ENCODE measurements at regions not wholly inside any gene's neighbourhood (a gene's known extent, or its start where the extent isn't known, plus 50 kb on each side); places are given as distances from the start of the nearest gene placed in this dataset.

GRCh38 chr10:123485341-123485960 is 180.7 kb upstream of the GPR26 start:
- H3K27ac ChIP-seq (replicated peaks) = no peak overlapping the region
- peak in 1 of 2 experiments; percentile 24 for DNase-seq (ENCODE audit: low read depth in 1 of 2, low spot score in 1 of 2)
- peaks cover 3% of the 10 kb centered on the region for H3K27me3 ChIP-seq (ENCODE audit: insufficient read depth, poor library complexity, severe bottlenecking)
- no peak overlapping the region for H3K4me3 ChIP-seq (replicated peaks; ENCODE audit: insufficient read depth, low read length)
- TF ChIP-seq, protein P1, sequence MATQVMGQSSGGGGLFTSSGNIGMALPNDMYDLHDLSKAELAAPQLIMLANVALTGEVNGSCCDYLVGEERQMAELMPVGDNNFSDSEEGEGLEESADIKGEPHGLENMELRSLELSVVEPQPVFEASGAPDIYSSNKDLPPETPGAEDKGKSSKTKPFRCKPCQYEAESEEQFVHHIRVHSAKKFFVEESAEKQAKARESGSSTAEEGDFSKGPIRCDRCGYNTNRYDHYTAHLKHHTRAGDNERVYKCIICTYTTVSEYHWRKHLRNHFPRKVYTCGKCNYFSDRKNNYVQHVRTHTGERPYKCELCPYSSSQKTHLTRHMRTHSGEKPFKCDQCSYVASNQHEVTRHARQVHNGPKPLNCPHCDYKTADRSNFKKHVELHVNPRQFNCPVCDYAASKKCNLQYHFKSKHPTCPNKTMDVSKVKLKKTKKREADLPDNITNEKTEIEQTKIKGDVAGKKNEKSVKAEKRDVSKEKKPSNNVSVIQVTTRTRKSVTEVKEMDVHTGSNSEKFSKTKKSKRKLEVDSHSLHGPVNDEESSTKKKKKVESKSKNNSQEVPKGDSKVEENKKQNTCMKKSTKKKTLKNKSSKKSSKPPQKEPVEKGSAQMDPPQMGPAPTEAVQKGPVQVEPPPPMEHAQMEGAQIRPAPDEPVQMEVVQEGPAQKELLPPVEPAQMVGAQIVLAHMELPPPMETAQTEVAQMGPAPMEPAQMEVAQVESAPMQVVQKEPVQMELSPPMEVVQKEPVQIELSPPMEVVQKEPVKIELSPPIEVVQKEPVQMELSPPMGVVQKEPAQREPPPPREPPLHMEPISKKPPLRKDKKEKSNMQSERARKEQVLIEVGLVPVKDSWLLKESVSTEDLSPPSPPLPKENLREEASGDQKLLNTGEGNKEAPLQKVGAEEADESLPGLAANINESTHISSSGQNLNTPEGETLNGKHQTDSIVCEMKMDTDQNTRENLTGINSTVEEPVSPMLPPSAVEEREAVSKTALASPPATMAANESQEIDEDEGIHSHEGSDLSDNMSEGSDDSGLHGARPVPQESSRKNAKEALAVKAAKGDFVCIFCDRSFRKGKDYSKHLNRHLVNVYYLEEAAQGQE (IDR thresholded peaks at IDR 0.05; ENCODE audit: insufficient replicate concordance, low read depth) = no peak
- TF ChIP-seq SPI1 (IDR thresholded peaks at IDR 0.05; ENCODE audit: borderline replicate concordance, low read depth) (no peak), CTCF (IDR thresholded peaks at IDR 0.05; ENCODE audit: insufficient read depth, low read length) (no peak), POLR2AphosphoS5 (IDR thresholded peaks at IDR 0.05; ENCODE audit: low read depth) (no peak), GABPA (IDR thresholded peaks at IDR 0.05; ENCODE audit: low read depth) (no peak)

DNA sequence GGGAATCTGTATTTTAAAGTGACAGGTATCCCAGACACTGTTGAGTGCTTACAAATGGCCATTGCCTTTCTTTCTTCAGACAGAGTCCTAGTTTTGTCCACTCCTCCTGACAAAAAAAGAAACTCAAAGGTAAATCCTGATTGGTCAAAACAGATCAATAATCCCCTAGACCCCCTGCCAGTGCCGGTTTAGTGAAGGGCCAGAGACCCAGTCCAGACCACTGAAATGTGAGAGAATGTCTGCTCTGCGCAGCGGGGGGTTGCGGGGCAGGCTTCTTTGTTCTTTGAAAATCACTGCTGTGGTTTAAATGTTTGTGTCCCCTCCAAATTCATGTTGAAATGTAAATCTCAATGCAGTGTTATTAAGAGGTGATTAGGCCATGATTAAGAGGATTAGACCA is 177.7 kb upstream of the GPR26 start:
- peaks cover 3% of the 10 kb centered on the region for H3K27me3 ChIP-seq (ENCODE audit: insufficient read depth, poor library complexity, severe bottlenecking)
- H3K27ac ChIP-seq (replicated peaks) = no peak overlapping the region
- DNase-seq (ENCODE audit: low read depth in 1 of 2, low spot score in 1 of 2) = no peak
- TF ChIP-seq, protein P1 (IDR thresholded peaks at IDR 0.05; ENCODE audit: insufficient replicate concordance, low read depth) = no peak
- no peak for TF ChIP-seq POLR2AphosphoS5 (IDR thresholded peaks at IDR 0.05; ENCODE audit: low read depth)
- no peak for TF ChIP-seq CTCF (IDR thresholded peaks at IDR 0.05; ENCODE audit: insufficient read depth, low read length)
- TF ChIP-seq SPI1 (IDR thresholded peaks at IDR 0.05; ENCODE audit: borderline replicate concordance, low read depth) = no peak
- TF ChIP-seq GABPA (IDR thresholded peaks at IDR 0.05; ENCODE audit: low read depth) = no peak
- no peak overlapping the region for H3K4me3 ChIP-seq (replicated peaks; ENCODE audit: insufficient read depth, low read length)

DNA sequence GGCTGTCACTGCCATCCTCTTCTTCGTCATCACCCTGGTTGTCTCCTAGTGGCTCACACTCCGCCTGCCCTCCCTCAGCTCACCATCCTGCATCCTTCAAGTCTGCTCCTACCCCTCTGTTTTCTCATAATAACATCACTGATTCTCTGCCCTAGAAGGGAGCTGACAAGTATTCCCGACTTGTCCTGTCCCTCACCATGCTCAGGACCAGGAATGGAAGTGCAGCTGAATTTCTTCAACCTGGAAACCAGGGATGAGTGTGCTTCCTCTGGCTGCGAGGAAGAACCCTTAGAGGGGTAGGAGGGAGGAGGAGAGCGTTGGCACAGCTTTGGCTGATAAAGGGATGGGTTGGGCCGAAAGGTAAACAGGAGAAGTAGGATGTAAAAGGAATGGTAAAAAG is 174.8 kb upstream of the GPR26 start:
- TF ChIP-seq CTCF (IDR thresholded peaks at IDR 0.05; ENCODE audit: insufficient read depth, low read length) (no peak), GABPA (IDR thresholded peaks at IDR 0.05; ENCODE audit: low read depth) (no peak), SPI1 (IDR thresholded peaks at IDR 0.05; ENCODE audit: borderline replicate concordance, low read depth) (no peak), POLR2AphosphoS5 (IDR thresholded peaks at IDR 0.05; ENCODE audit: low read depth) (no peak)
- TF ChIP-seq, protein P1 (IDR thresholded peaks at IDR 0.05; ENCODE audit: insufficient replicate concordance, low read depth) = no peak
- DNase-seq (ENCODE audit: low read depth in 1 of 2, low spot score in 1 of 2) = no peak
- no peak overlapping the region for H3K4me3 ChIP-seq (replicated peaks; ENCODE audit: insufficient read depth, low read length)
- no peaks in the 10 kb centered on the region for H3K27me3 ChIP-seq (ENCODE audit: insufficient read depth, poor library complexity, severe bottlenecking)
- H3K27ac ChIP-seq (replicated peaks) = no peak overlapping the region
